GM12878 (cell line): ENCODE measurements at regions not wholly inside any gene's neighbourhood (a gene's known extent, or its start where the extent isn't known, plus 50 kb on each side); places are given as distances from the start of the nearest gene placed in this dataset.
"Not testable (repeated sequence)": the region's sequence is repeated elsewhere in the genome, so short reads cannot be mapped to it uniquely, and the experiment has no call there.

Source experiments
- ATAC-seq: fragments of 200-7000 bp; cut with Tn5 transposase; 3 replicates; pipeline ENCODE4 v1.9.1; 2020; ENCODE audit warnings: mild to moderate bottlenecking, moderate library complexity
- BruUV-seq: library from RNA; stranded (reverse); fragments of 400-500 nt; replicated peaks from 2 replicates; lab custom pipeline; 2021; lab: Mats Ljungman, UMichigan
- CTCF ChIA-PET: fragments of 300-600 bp; sonication (Branson Sonifier 250); formaldehyde crosslinking; extraction: SDS; loops from one replicate; lab custom pipeline; 2021; ENCODE audit warnings: inconsistent platforms; lab: Yijun Ruan, JAX
- POLR2A ChIA-PET: fragments of 350-600 bp; formaldehyde crosslinking; extraction: SDS; loops from one replicate; lab custom pipeline; 2021; ENCODE audit warnings: inconsistent platforms; lab: Charles Lee
- RAD21 ChIA-PET: fragments of 300-600 bp; sonication (Branson Sonifier 250); formaldehyde crosslinking; loops from one replicate; lab custom pipeline; 2023; ENCODE audit warnings: antibody characterized with exemption; ENCODE audit not compliant: unreplicated experiment; lab: Charles Lee
- SMC1A ChIA-PET: fragments of 300-600 bp; sonication (Branson Sonifier 250); formaldehyde crosslinking; loops from one replicate; lab custom pipeline; 2023; ENCODE audit not compliant: unreplicated experiment, uncharacterized antibody; lab: Charles Lee
- DNase-seq: peaks from one replicate; pipeline ENCODE4 v3.0.0-alpha.2; 2011; ENCODE audit warnings: low read depth, low spot score
- FAIRE-seq: peaks from 3 replicates; lab custom pipeline; 2011; peaks lifted over from hg19 to GRCh38; lab: Jason Lieb, UNC
- H2AFZ ChIP-seq: 2 replicates; pipeline ENCODE4 v1.6.0; 2011; ENCODE audit warnings: low read depth, low read length, control low read depth; ENCODE audit not compliant: control insufficient read depth
- H3K27ac ChIP-seq: 2 replicates; pipeline ENCODE4 v1.5.1; 2011; ENCODE audit warnings: control low read depth; ENCODE audit not compliant: control insufficient read depth, insufficient read depth
- H3K27me3 ChIP-seq, 2 experiments: replicated peaks in 1 of 2; 2 replicates each; pipeline versions ENCODE4 v1.6.0 to v1.6.1; 2011; ENCODE audit warnings: low read length in 1 of 2; ENCODE audit not compliant: control insufficient read depth in 2 of 2, insufficient read depth in 2 of 2
- H3K36me3 ChIP-seq, 2 experiments: 2 replicates each; pipeline ENCODE4 v1.5.1; 2011; ENCODE audit warnings: low read length in 1 of 2; ENCODE audit not compliant: control insufficient read depth in 2 of 2, insufficient read depth in 2 of 2
- H3K4me1 ChIP-seq: 2 replicates; pipeline ENCODE4 v1.6.1; 2011; ENCODE audit warnings: mild to moderate bottlenecking, low read length, moderate library complexity, mixed read lengths; ENCODE audit not compliant: control insufficient read depth, insufficient read depth
- H3K4me2 ChIP-seq: 2 replicates; pipeline ENCODE4 v1.6.0; 2011; ENCODE audit warnings: control low read depth; ENCODE audit not compliant: control insufficient read depth, insufficient read depth
- H3K4me3 ChIP-seq: fragments of 200-600 bp; sonication (generic); 2 replicates; pipeline ENCODE4 v1.5.1; 2016
- H3K79me2 ChIP-seq: 2 replicates; pipeline ENCODE4 v1.6.0; 2011; ENCODE audit warnings: low read length; ENCODE audit not compliant: control insufficient read depth, insufficient read depth
- H3K9ac ChIP-seq: 2 replicates; pipeline ENCODE4 v1.8.0; 2011; ENCODE audit warnings: low read length, control low read depth, mixed read lengths; ENCODE audit not compliant: control insufficient read depth, insufficient read depth
- H3K9me3 ChIP-seq: replicated peaks from 3 replicates; pipeline ENCODE4 v1.5.1; 2011; ENCODE audit warnings: mild to moderate bottlenecking, low read length; ENCODE audit not compliant: control insufficient read depth, insufficient read depth
- H4K20me1 ChIP-seq: 2 replicates; pipeline ENCODE4 v1.6.0; 2011; ENCODE audit not compliant: control insufficient read depth, insufficient read depth
- BCL11A ChIP-seq: IDR thresholded peaks from 2 replicates; pipeline ENCODE4 v1.6.1; 2011; ENCODE audit warnings: low read depth, low read length
- BHLHE40 ChIP-seq, 2 experiments: fragments of 450-650 bp in 1 of 2; IDR thresholded peaks; 2 replicates each; pipeline ENCODE4 v1.6.1; 2011 to 2017; ENCODE audit warnings: low read depth in 2 of 2, borderline replicate concordance in 1 of 2, improper control_type of control experiment in 1 of 2, low read length in 1 of 2, mild to moderate bottlenecking in 1 of 2
- CEBPB ChIP-seq, 2 experiments: fragments of 150-350 bp in 1 of 2; IDR thresholded peaks; 2 replicates each; pipeline ENCODE4 v1.6.1; 2012 to 2014; ENCODE audit warnings: low read depth in 2 of 2, low read length in 2 of 2, borderline replicate concordance in 1 of 2, inconsistent platforms in 1 of 2
- DPF2 ChIP-seq: fragments of 450-650 bp; IDR thresholded peaks from 2 replicates; pipeline ENCODE4 v1.6.1; 2017; ENCODE audit warnings: mild to moderate bottlenecking
- SUZ12 ChIP-seq: fragments of 200-600 bp; sonication (generic); IDR thresholded peaks from one replicate; pipeline ENCODE4 v1.6.1; 2018; ENCODE audit warnings: antibody characterized with exemption, mild to moderate bottlenecking; ENCODE audit not compliant: unreplicated experiment
- TAF1 ChIP-seq: IDR thresholded peaks from 2 replicates; pipeline ENCODE4 v1.6.1; 2011; ENCODE audit warnings: mild to moderate bottlenecking, low read depth, low read length, borderline replicate concordance
- whole genome bisulfite sequencing: methylation state at CpG from one replicate; pipeline ENCODE4 v1.1.6; 2016; ENCODE audit warnings: low lambda C conversion rate; ENCODE audit not compliant: insufficient replicate concordance, insufficient coverage; ENCODE audit errors: missing lambda C conversion rate; 5-methylcytosine and 5-hydroxymethylcytosine counted together
- in situ Hi-C: fragments of 300-500 bp; cut with MboI; formaldehyde crosslinking; loops from 9 replicates; pipeline ENCODE4 v1.14.3; 2018; ENCODE audit warnings: mixed read lengths
- intact Hi-C: fragments of 100-400 bp; cut with micrococcal nuclease; formaldehyde crosslinking; loops from one replicate; pipeline ENCODE4 v1.14.2; 2022; ENCODE audit not compliant: unreplicated experiment

GRCh38 chrX:85543866-85544265, 164.4 kb upstream of the POF1B start:
- no peaks in the 10 kb centered on the region for H3K79me2 ChIP-seq
- no peaks in the 10 kb centered on the region for H4K20me1 ChIP-seq
- intact Hi-C loops (loop anchor here (1.0 kb wide), 2 partner anchors 433 to 460 kb away; no protein-coding TSS in a partner anchor), in situ Hi-C loops (no loop called here)
- no peak overlapping the region for H3K4me3 ChIP-seq
- ChIA-PET CTCF (interaction anchor here (1.0 to 4.6 kb wide), 4 partner anchors 424 to 432 kb away, joined by 3 to 66 read pairs (median 33); no protein-coding TSS in a partner anchor), SMC1A (interaction anchor here (0.6 to 3.1 kb wide), 4 partner anchors 148 to 433 kb away, joined by 3 to 19 read pairs (median 11); no protein-coding TSS in a partner anchor), RAD21 (interaction anchor here (1.3 kb wide), 1 partner anchor 433 kb away, joined by 8 read pairs; no protein-coding TSS in a partner anchor), POLR2A (interaction anchor here (0.6 kb wide), 1 partner anchor 433 kb away, joined by 4 read pairs; no protein-coding TSS in a partner anchor)
- H3K27ac ChIP-seq: no peak overlapping the region
- FAIRE-seq: no peak
- WGBS: 33% methylated on average over 3 of the region's 3 CpGs
- no peaks in the 10 kb centered on the region for H3K9me3 ChIP-seq
- H3K27me3 ChIP-seq: no peaks in the 10 kb centered on the region
- no peaks in the 10 kb centered on the region for H3K4me1 ChIP-seq
- no peak for DNase-seq
- no peak overlapping the region for H2AFZ ChIP-seq
- H3K36me3 ChIP-seq: no peaks in the 10 kb centered on the region
- TF ChIP-seq SUZ12: no peak
- no peak for TF ChIP-seq BCL11A
- TF ChIP-seq BHLHE40 (IDR thresholded peaks at IDR 0.05; ENCODE audit: borderline replicate concordance in 1 of 2, low read depth in 2 of 2, low read length in 1 of 2): no peak
- no peak for TF ChIP-seq DPF2
- TF ChIP-seq TAF1: no peak
- TF ChIP-seq CEBPB (IDR thresholded peaks at IDR 0.05; ENCODE audit: borderline replicate concordance in 1 of 2, low read depth in 2 of 2, low read length in 2 of 2): no peak
- H3K4me2 ChIP-seq: no peak overlapping the region
- H3K9ac ChIP-seq: no peak overlapping the region
- no peak for ATAC-seq
- BruUV-seq: no TSS peak

- RAD21 ChIA-PET, intact Hi-C loops, H3K79me2 ChIP-seq, H3K4me2 ChIP-seq, H3K4me3 ChIP-seq, H4K20me1 ChIP-seq, POLR2A ChIA-PET, H3K4me1 ChIP-seq, H3K27me3 ChIP-seq, ATAC-seq, BruUV-seq, FAIRE-seq, H2AFZ ChIP-seq, H3K9me3 ChIP-seq, CTCF ChIA-PET, H3K9ac ChIP-seq, H3K36me3 ChIP-seq, H3K27ac ChIP-seq, SMC1A ChIA-PET, DNase-seq, in situ Hi-C loops: not testable (repeated sequence)
- WGBS: 51% methylated on average over 12 of the region's 17 CpGs
Measured at GRCh38 chrX:85529141-85529540, 149.7 kb upstream of the POF1B start.
